Fibroblast of lung (primary cell): ENCODE measurements at regions not wholly inside any gene's neighbourhood (a gene's known extent, or its start where the extent isn't known, plus 50 kb on each side); places are given as distances from the start of the nearest gene placed in this dataset.

Experiments
- DNase-seq, 2 donors: peaks; one replicate each; pipeline versions ENCODE4 v3.0.0 to v3.0.0-alpha.2; 2010; ENCODE audit warnings: low read depth in 2 of 2
- H2AFZ ChIP-seq: 2 replicates; pipeline ENCODE4 v1.5.1; 2012; ENCODE audit warnings: low read length, control low read depth, inconsistent platforms
- H3K27ac ChIP-seq: 2 replicates; pipeline ENCODE4 v1.5.1; 2011; ENCODE audit warnings: low read length, control low read depth; ENCODE audit not compliant: insufficient read depth
- H3K27me3 ChIP-seq: 2 replicates; pipeline ENCODE4 v1.5.1; 2011; ENCODE audit warnings: mild to moderate bottlenecking, low read length; ENCODE audit not compliant: control insufficient read depth, insufficient read depth
- H3K36me3 ChIP-seq: 2 replicates; pipeline ENCODE4 v1.5.1; 2011; ENCODE audit warnings: low read length; ENCODE audit not compliant: control insufficient read depth, insufficient read depth
- H3K4me1 ChIP-seq: 2 replicates; pipeline ENCODE4 v1.5.1; 2011; ENCODE audit warnings: low read length; ENCODE audit not compliant: control insufficient read depth, insufficient read depth; ENCODE audit errors: extremely low read depth
- H3K4me2 ChIP-seq: 2 replicates; pipeline ENCODE4 v1.5.1; 2011; ENCODE audit warnings: low read length, control low read depth; ENCODE audit not compliant: insufficient read depth; ENCODE audit errors: extremely low read depth
- H3K4me3 ChIP-seq, 4 experiments: fragments of 200-600 bp in 1 of 4; sonication (generic) in 1 of 4; replicated peaks in 1 of 4; 2 replicates each; pipeline ENCODE4 v1.5.1; 2011 to 2016; ENCODE audit warnings: low read length in 4 of 4, low read depth in 3 of 4, mild to moderate bottlenecking in 3 of 4, control low read depth in 2 of 4, inconsistent platforms in 1 of 4, mixed read lengths in 1 of 4; ENCODE audit not compliant: insufficient read depth in 1 of 4; ENCODE audit errors: control extremely low read depth in 1 of 4
- H3K79me2 ChIP-seq: 2 replicates; pipeline ENCODE4 v1.5.1; 2012; ENCODE audit warnings: mild to moderate bottlenecking, low read length, inconsistent platforms; ENCODE audit not compliant: control insufficient read depth, insufficient read depth
- H3K9ac ChIP-seq: 2 replicates; pipeline ENCODE4 v1.5.1; 2011; ENCODE audit warnings: mild to moderate bottlenecking, low read length, control low read depth; ENCODE audit not compliant: insufficient read depth
- H3K9me3 ChIP-seq: 2 replicates; pipeline ENCODE4 v1.5.1; 2012; ENCODE audit warnings: low read depth, low read length; ENCODE audit not compliant: control insufficient read depth, insufficient read depth
- H4K20me1 ChIP-seq: 2 replicates; pipeline ENCODE4 v1.5.1; 2011; ENCODE audit warnings: low read length; ENCODE audit not compliant: control insufficient read depth, insufficient read depth; ENCODE audit errors: extremely low read depth
- EZH2 ChIP-seq: IDR thresholded peaks from 2 replicates; pipeline ENCODE4 v1.5.1; 2012; ENCODE audit warnings: low read length, control low read depth, mild to moderate bottlenecking; ENCODE audit errors: missing control alignments
- TF ChIP-seq, protein P1 (sequence below), 2 donors: IDR thresholded peaks in 1 of 2; conservative IDR thresholded peaks in 1 of 2; 1 replicate in 1 of 2; 2 replicates in 1 of 2; pipeline ENCODE4 v1.5.1; 2011 to 2012; ENCODE audit warnings: low read length in 2 of 2, control low read depth in 1 of 2, inconsistent platforms in 1 of 2, low read depth in 1 of 2, mild to moderate bottlenecking in 1 of 2

DNA sequence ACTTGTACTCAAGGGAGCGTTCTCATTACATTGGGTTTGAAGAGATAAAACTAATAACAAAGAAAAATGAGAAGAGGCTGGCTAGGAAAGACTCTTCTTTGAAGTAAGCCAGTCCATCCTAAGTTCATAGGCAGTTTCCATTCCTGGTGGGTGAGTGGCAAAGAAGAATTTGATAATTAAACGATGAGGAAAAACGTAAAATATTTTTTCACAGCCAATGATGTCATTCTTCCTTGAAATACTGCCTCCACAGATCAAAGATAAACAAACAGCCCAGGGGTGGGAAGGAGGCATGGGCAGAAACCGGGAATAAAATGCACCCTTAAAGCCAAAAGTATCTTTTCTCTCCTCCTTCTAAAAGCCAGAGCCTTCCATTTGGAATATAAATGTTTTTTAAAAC, 346.6 kb downstream of the PMP22 start:
- Histone ChIP-seq H3K27me3 (no peaks in the 10 kb centered on the region), H4K20me1 (no peaks in the 10 kb centered on the region), H3K4me1 (no peaks in the 10 kb centered on the region), H3K27ac (no peak overlapping the region), H3K4me2 (no peak overlapping the region), H3K79me2 (no peaks in the 10 kb centered on the region), H2AFZ (no peak overlapping the region), H3K36me3 (no peaks in the 10 kb centered on the region), H3K4me3 (no peak overlapping the region), H3K9ac (no peak overlapping the region), H3K9me3 (no peaks in the 10 kb centered on the region)
- DNase-seq = peak; percentile 33 to 45
- TF ChIP-seq EZH2 = no peak
- TF ChIP-seq, protein P1, sequence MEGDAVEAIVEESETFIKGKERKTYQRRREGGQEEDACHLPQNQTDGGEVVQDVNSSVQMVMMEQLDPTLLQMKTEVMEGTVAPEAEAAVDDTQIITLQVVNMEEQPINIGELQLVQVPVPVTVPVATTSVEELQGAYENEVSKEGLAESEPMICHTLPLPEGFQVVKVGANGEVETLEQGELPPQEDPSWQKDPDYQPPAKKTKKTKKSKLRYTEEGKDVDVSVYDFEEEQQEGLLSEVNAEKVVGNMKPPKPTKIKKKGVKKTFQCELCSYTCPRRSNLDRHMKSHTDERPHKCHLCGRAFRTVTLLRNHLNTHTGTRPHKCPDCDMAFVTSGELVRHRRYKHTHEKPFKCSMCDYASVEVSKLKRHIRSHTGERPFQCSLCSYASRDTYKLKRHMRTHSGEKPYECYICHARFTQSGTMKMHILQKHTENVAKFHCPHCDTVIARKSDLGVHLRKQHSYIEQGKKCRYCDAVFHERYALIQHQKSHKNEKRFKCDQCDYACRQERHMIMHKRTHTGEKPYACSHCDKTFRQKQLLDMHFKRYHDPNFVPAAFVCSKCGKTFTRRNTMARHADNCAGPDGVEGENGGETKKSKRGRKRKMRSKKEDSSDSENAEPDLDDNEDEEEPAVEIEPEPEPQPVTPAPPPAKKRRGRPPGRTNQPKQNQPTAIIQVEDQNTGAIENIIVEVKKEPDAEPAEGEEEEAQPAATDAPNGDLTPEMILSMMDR (conservative IDR thresholded peaks at IDR 0.05 in 1 of 2, IDR thresholded peaks at IDR 0.05 in 1 of 2; ENCODE audit: low read depth in 1 of 2, low read length in 2 of 2) = no peak

DNA sequence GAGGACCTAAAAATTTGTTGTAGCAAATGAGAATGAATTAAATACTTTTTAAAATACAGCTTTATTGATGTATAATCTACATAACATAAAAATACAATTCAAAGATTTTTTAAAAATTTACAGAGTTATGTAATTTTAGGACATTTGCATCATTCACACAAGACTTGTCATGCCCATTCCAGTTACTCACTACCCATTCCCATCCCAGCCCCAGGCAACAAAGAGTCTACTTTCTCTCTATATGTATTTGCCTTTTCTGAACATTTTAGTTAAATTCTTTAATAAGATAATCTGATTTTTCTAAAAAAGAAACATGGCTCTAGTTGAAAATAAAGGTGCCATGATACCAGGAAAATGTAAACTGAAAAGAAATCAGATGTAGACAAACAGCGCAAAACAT, 354.2 kb downstream of the PMP22 start:
- H4K20me1 ChIP-seq = no peaks in the 10 kb centered on the region
- no peak for DNase-seq
- TF ChIP-seq, protein P1 (conservative IDR thresholded peaks at IDR 0.05 in 1 of 2, IDR thresholded peaks at IDR 0.05 in 1 of 2; ENCODE audit: low read depth in 1 of 2, low read length in 2 of 2) = no peak
- no peaks in the 10 kb centered on the region for H3K9me3 ChIP-seq
- H3K79me2 ChIP-seq = no peaks in the 10 kb centered on the region
- H3K4me2 ChIP-seq = no peak overlapping the region
- no peak overlapping the region for H3K27ac ChIP-seq
- no peaks in the 10 kb centered on the region for H3K36me3 ChIP-seq
- H3K4me3 ChIP-seq = no peak overlapping the region
- H2AFZ ChIP-seq = no peak overlapping the region
- no peaks in the 10 kb centered on the region for H3K27me3 ChIP-seq
- H3K9ac ChIP-seq = no peak overlapping the region
- H3K4me1 ChIP-seq = no peaks in the 10 kb centered on the region

DNA sequence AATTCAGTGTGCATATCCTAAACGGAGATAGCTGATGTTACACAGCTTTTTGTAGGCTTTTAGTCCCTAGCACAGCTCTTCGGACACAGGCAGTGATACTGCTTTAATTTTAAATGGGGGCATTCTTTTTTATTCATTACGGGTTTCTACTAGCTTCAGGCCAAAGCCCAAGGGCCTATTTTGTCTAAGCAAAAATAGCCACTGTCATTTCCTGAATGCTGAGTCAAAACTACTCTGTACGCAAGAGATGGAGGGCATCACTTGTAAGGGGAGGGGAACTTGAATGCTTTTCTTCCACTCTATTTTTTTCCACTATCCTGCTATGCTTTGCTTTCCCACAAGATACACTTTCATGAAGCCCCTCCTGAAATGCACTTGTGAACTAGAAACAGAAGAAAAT, 360.7 kb downstream of the PMP22 start:
- Histone ChIP-seq H4K20me1 (no peaks in the 10 kb centered on the region), H3K4me2 (no peak overlapping the region), H3K36me3 (no peaks in the 10 kb centered on the region), H3K27me3 (no peaks in the 10 kb centered on the region), H3K9me3 (no peaks in the 10 kb centered on the region), H3K79me2 (no peaks in the 10 kb centered on the region), H3K4me3 (no peak overlapping the region), H3K4me1 (no peaks in the 10 kb centered on the region), H3K27ac (no peak overlapping the region), H2AFZ (no peak overlapping the region), H3K9ac (no peak overlapping the region)
- no peak for DNase-seq
- no peak for TF ChIP-seq EZH2
- TF ChIP-seq, protein P1 (conservative IDR thresholded peaks at IDR 0.05 in 1 of 2, IDR thresholded peaks at IDR 0.05 in 1 of 2; ENCODE audit: low read depth in 1 of 2, low read length in 2 of 2) = no peak
